ENCODE measurements at regions not wholly inside any gene's neighbourhood (a gene's known extent, or its start where the extent isn't known, plus 50 kb on each side); places are given as distances from the start of the nearest gene placed in this dataset.

DNA sequence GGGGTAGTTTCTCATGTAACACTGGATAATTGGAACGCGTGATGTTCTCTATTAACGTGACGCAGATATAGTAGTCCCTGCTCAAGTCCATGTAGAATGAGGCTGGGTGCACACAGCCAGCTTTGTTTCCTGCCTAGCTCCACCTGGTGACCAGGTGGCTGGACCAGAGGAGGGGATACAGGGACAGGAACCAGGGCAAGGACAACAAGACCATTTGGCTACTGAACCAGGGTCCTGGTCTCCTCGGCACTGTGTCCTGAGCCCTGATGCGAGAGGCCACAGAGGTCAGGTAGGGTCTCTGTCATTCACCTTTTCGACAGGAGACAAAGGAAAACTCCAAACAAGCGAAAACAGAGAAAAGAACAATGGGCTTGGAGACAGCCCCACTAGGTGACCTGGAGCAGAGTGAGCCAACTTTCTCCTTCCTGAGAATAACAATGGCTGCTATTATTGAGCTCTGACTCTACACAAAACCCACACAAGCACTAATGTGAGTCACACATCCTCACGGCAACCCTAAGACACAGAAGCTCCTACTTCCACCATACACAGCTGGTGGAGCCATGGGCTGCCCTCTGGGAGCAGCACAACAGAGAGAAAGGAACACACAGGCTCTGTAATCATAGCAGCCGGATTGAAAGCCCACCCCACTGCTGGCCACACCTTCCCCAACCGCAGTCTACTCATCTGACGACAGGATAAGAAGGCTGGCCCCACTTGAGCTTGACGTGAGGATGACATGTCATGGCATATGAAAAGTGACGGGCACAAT lies 67.3 kb upstream of the TEX51 start:
- DNase-seq (ENCODE audit: low spot score) = no peak
- H3K27ac Mint-ChIP-seq (ENCODE audit: unreplicated experiment) = peak overlapping the region; percentile 37
- no peaks in the 10 kb centered on the region for H3K27me3 Mint-ChIP-seq (ENCODE audit: unreplicated experiment)

DNA sequence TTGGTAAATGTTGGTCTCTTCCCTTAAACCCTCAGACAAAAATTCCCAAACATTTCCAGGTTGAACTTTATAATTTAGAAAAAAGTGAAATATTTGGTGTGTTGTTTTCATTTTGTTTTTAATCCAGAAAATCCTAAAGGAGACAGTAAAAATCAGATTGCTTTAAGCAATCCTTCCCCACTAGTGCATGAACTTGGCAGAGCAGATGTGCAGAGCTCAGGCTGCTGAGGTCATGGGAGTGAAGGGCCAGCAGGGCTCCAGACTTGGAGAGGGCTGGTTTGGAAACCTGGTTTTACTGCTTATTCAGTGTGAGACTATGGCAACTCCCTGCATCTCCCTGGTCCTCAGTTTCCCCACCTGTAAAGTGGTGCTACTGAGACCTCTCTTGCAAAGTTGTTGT lies 66.7 kb upstream of the TEX51 start:
- TF ChIP-seq, protein P1, sequence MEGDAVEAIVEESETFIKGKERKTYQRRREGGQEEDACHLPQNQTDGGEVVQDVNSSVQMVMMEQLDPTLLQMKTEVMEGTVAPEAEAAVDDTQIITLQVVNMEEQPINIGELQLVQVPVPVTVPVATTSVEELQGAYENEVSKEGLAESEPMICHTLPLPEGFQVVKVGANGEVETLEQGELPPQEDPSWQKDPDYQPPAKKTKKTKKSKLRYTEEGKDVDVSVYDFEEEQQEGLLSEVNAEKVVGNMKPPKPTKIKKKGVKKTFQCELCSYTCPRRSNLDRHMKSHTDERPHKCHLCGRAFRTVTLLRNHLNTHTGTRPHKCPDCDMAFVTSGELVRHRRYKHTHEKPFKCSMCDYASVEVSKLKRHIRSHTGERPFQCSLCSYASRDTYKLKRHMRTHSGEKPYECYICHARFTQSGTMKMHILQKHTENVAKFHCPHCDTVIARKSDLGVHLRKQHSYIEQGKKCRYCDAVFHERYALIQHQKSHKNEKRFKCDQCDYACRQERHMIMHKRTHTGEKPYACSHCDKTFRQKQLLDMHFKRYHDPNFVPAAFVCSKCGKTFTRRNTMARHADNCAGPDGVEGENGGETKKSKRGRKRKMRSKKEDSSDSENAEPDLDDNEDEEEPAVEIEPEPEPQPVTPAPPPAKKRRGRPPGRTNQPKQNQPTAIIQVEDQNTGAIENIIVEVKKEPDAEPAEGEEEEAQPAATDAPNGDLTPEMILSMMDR (IDR thresholded peaks at IDR 0.05; ENCODE audit: unreplicated experiment) = no peak
- no peaks in the 10 kb centered on the region for H3K4me1 Mint-ChIP-seq (ENCODE audit: unreplicated experiment)
- H3K4me3 Mint-ChIP-seq (ENCODE audit: unreplicated experiment) = no peak overlapping the region
- no peaks in the 10 kb centered on the region for H3K36me3 Mint-ChIP-seq (ENCODE audit: low read depth, unreplicated experiment)
- H3K9me3 Mint-ChIP-seq (ENCODE audit: unreplicated experiment) = no peaks in the 10 kb centered on the region
- no peaks in the 10 kb centered on the region for H3K27me3 Mint-ChIP-seq (ENCODE audit: unreplicated experiment)
- H3K27ac Mint-ChIP-seq (ENCODE audit: unreplicated experiment) = no peak overlapping the region
- no peak for DNase-seq (ENCODE audit: low spot score)

More for the DNA sequence above, 67.3 kb upstream of the TEX51 start:
- H3K4me3 Mint-ChIP-seq (ENCODE audit: unreplicated experiment) = no peak overlapping the region
- H3K9me3 Mint-ChIP-seq (ENCODE audit: unreplicated experiment) = no peaks in the 10 kb centered on the region
- no peaks in the 10 kb centered on the region for H3K36me3 Mint-ChIP-seq (ENCODE audit: low read depth, unreplicated experiment)
- TF ChIP-seq, protein P1 (IDR thresholded peaks at IDR 0.05; ENCODE audit: unreplicated experiment) = no peak
- no peaks in the 10 kb centered on the region for H3K4me1 Mint-ChIP-seq (ENCODE audit: unreplicated experiment)

DNA sequence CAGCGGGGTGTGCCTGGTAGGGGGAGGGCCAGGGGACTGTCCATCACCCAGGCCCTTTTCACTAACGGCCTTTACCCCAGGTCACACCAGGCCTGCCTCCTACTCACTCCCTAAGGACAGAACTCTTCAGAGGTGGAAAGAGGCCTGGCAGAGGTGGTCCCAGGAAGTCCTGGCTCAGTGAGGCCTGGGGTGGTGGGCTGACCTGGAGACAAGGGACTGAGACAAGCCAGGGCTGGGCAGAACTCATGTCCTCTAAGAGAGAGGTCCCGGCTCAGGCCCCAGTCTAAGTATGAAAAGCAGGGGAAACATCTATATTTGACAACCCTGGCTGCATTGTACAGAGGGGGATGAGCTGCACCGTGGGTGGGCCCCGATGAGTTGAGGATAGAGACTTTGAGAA lies 65.9 kb upstream of the TEX51 start:
- H3K4me3 Mint-ChIP-seq (ENCODE audit: unreplicated experiment) = no peak overlapping the region

DNA sequence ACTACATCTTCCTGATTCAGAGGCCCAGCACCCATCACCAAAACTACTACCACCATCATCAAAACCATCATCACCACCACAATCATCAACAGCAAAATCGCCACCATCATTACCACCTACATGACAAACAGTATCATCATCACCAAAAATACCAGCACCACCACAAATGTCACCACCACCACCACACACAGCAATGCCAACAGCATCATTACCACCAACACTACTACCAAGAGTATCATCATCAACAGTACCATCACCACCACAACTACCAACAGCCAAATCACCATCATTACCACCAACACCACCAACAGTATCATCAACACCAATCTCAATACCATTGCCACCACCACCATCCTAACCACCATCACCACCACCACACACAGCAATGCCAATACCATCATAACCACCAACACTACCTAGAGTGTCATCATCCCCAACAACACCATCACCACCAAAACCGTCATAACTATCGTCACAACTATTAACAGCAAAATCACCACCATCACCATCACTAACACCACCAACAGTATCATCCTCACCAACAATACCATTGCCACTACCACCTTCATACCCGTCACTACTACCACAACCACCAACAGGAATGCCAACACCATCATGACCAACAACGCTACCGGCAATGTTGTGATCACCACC lies 64.6 kb upstream of the TEX51 start:
- Mint-ChIP-seq H3K27me3 (ENCODE audit: unreplicated experiment) (no peaks in the 10 kb centered on the region), H3K4me1 (ENCODE audit: unreplicated experiment) (no peaks in the 10 kb centered on the region), H3K4me3 (ENCODE audit: unreplicated experiment) (no peak overlapping the region), H3K9me3 (ENCODE audit: unreplicated experiment) (no peaks in the 10 kb centered on the region), H3K27ac (ENCODE audit: unreplicated experiment) (no peak overlapping the region), H3K36me3 (ENCODE audit: low read depth, unreplicated experiment) (no peaks in the 10 kb centered on the region)
- no peak for DNase-seq (ENCODE audit: low spot score)
- TF ChIP-seq, protein P1 (IDR thresholded peaks at IDR 0.05; ENCODE audit: unreplicated experiment) = no peak

More for the DNA sequence above, 65.9 kb upstream of the TEX51 start:
- TF ChIP-seq, protein P1 (IDR thresholded peaks at IDR 0.05; ENCODE audit: unreplicated experiment) = no peak
- no peak for DNase-seq (ENCODE audit: low spot score)
- no peaks in the 10 kb centered on the region for H3K27me3 Mint-ChIP-seq (ENCODE audit: unreplicated experiment)
- no peaks in the 10 kb centered on the region for H3K36me3 Mint-ChIP-seq (ENCODE audit: low read depth, unreplicated experiment)
- H3K9me3 Mint-ChIP-seq (ENCODE audit: unreplicated experiment) = no peaks in the 10 kb centered on the region
- H3K27ac Mint-ChIP-seq (ENCODE audit: unreplicated experiment) = no peak overlapping the region
- no peaks in the 10 kb centered on the region for H3K4me1 Mint-ChIP-seq (ENCODE audit: unreplicated experiment)

DNA sequence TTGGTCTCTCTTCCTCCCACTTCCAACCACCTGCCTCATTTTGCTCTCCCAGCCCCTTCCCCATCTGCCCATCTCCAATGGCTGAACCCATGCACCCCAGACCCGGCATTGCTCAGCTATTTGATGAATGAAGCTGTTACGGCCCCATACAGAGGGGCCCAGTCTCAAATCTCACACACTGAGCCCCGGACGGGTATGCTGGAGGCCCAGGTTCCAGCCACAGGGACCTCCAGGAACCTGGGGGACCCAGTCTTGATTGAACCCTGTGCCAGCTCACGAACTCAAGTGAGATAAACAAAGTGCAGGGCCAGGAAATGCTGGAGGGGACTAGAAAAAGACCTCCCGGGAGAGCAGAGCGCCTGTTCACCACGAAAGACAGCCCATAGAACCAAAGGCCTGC lies 63.4 kb upstream of the TEX51 start:
- Mint-ChIP-seq H3K27me3 (ENCODE audit: unreplicated experiment) (no peaks in the 10 kb centered on the region), H3K4me1 (ENCODE audit: unreplicated experiment) (no peaks in the 10 kb centered on the region), H3K9me3 (ENCODE audit: unreplicated experiment) (no peaks in the 10 kb centered on the region), H3K36me3 (ENCODE audit: low read depth, unreplicated experiment) (no peaks in the 10 kb centered on the region), H3K4me3 (ENCODE audit: unreplicated experiment) (no peak overlapping the region), H3K27ac (ENCODE audit: unreplicated experiment) (no peak overlapping the region)
- TF ChIP-seq, protein P1 (IDR thresholded peaks at IDR 0.05; ENCODE audit: unreplicated experiment) = no peak
- DNase-seq (ENCODE audit: low spot score) = no peak
